C4-2B (cell line): ENCODE measurements at regions not wholly inside any gene's neighbourhood (a gene's known extent, or its start where the extent isn't known, plus 50 kb on each side); places are given as distances from the start of the nearest gene placed in this dataset.

Source experiments
- H3K27ac ChIP-seq: fragments of 450-650 bp; 2 replicates; pipeline ENCODE4 v1.5.1; 2017
- CTCF ChIP-seq: fragments of 450-650 bp; conservative IDR thresholded peaks from 2 replicates; pipeline ENCODE4 v1.5.1; 2017; ENCODE audit warnings: mild to moderate bottlenecking
- ZFX ChIP-seq: fragments of 450-650 bp; IDR thresholded peaks from 2 replicates; pipeline ENCODE4 v1.6.1; 2017

DNA sequence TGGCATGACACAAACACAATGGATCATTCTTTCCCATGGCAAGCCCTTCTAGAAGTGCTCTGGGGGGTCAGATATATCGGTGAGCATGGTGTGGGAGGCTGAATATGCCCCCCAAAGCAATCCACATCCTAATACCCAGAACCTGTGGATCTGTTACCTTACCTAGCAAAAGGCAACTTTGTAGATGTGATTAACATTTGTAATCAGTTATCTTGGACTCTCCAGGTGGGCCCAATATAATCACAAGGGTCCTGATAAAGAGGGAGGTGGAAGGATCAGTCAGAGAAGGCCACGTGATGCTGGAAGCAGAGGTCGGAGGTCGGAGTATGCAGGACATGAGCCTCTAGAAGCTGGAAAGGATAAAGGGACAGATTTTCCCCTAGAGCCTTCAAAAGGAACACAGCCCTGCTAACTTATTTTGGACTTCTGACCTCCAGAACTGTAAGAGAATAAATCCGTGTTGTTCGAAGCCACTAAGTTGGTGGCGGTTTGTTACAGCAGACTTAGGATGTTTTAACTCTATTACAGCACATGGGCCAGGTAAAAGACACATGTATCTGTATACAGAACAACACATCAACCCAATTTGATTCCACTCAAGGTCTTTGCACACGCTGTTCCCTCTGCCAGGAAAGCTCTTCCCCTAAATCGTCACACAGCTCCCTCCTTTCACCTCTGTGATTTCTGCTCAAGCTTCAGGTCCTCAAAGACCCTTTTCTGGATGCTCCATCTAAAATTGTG, 115.3 kb downstream of the NOG start:
- H3K27ac ChIP-seq, result no peak overlapping the region
- TF ChIP-seq CTCF, result no peak
- TF ChIP-seq ZFX, result no peak

- TF ChIP-seq CTCF (no peak), ZFX (no peak)
These were observed 117.5 kb downstream of the NOG start for GRCh38 chr17:56710986-56711385.

GRCh38 chr17:56715613-56716357, 117.9 kb downstream of the C17orf67 start:
- TF ChIP-seq ZFX, result no peak
- peak; percentile 90 for TF ChIP-seq CTCF
- no peak overlapping the region for H3K27ac ChIP-seq

More at GRCh38 chr17:56710986-56711385, 117.5 kb downstream of the NOG start:
- no peak overlapping the region for H3K27ac ChIP-seq

DNA sequence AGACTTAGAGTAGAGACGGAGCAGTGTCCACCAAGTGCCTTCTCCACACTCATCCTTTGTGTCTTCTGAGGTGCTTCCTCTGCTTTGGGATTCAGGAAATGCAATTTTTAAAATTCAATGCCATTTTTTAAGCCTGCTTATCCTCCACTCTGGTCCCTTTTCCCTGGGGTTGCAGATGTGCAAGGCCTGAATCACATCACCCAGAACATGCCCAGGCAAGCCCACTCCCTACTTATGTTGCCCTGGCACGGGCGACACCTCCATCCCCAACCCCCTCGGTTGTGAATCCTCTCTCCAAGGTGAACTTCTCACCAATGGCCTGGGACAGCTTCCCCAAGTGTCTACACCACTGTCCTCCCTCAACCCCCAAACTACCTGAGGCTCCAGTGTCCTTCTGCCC, 116.2 kb downstream of the C17orf67 start:
- TF ChIP-seq CTCF, result no peak
- no peak for TF ChIP-seq ZFX
- no peak overlapping the region for H3K27ac ChIP-seq

GRCh38 chr17:56718515-56718914, 115.2 kb downstream of the C17orf67 start:
- H3K27ac ChIP-seq, result no peak overlapping the region
- no peak for TF ChIP-seq CTCF
- no peak for TF ChIP-seq ZFX

GRCh38 chr17:56723421-56723820, 110.3 kb downstream of the C17orf67 start:
- TF ChIP-seq CTCF (no peak), ZFX (no peak)
- H3K27ac ChIP-seq, result no peak overlapping the region

DNA sequence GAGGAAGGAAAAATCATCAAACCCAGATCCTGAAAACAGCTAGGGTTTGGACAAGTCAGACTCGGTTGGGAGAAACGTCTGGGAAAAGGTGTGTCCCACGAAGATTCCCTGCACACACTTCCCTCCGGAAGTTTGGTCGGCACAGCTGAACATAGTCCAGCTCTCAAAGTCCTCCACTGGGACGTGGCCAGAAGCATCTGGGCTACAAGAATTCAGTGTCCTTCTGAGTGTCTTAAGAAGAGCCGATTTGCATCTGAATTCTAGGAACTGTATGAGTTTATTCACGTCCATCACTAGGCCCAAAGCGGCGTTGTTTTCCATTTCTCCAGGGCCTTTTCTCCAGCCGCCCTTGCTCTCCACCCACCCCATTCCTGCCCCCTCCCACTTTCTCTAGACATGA, 109.1 kb downstream of the C17orf67 start:
- TF ChIP-seq CTCF (no peak), ZFX (no peak)
- no peak overlapping the region for H3K27ac ChIP-seq
